ENCODE measurements at regions not wholly inside any gene's neighbourhood (a gene's known extent, or its start where the extent isn't known, plus 50 kb on each side); places are given as distances from the start of the nearest gene placed in this dataset.

GRCh38 chr4:100816436-100817045 lies 298.7 kb upstream of the EMCN start:
- 68% methylated on average over 2 of the region's 2 CpGs for WGBS
- no peak for TF ChIP-seq POLR2A (IDR thresholded peaks at IDR 0.05)
- no peak for TF ChIP-seq POLR2AphosphoS5 (IDR thresholded peaks at IDR 0.05)
- no peak for TF ChIP-seq CTCF (IDR thresholded peaks at IDR 0.05)

DNA sequence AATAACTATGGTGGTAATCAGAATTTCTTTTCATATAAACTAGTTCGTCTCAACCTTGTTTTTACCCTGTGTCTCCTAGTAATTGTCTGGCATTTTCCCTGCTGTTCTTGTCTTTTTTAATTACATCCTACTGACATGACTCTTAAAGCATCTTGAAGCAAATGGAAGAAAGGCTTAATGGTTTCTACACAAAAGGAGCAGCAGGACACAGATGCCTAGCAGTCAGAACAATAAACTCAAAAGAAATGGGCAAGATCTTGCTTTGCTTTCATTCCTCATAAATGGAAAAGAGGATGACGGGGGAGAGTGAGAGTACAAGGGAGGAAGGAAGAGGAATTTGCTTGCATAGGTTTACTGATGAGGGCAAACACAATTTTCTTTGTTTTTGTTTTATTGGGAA lies 293.2 kb upstream of the EMCN start:
- no peak for DNase-seq (ENCODE audit: low spot score)
- Histone ChIP-seq H3K36me3 (no peaks in the 10 kb centered on the region), H3K4me1 (replicated peaks) (no peaks in the 10 kb centered on the region), H3K9me3 (no peaks in the 10 kb centered on the region), H3K27me3 (replicated peaks; ENCODE audit: insufficient read depth) (no peaks in the 10 kb centered on the region), H3K27ac (no peak overlapping the region), H3K4me3 (no peak overlapping the region)
- TF ChIP-seq POLR2AphosphoS5 (IDR thresholded peaks at IDR 0.05) (no peak), CTCF (IDR thresholded peaks at IDR 0.05) (no peak), POLR2A (IDR thresholded peaks at IDR 0.05) (no peak)
- WGBS = 33% methylated on average over 2 of the region's 2 CpGs
- intact Hi-C loops (cut with DNase I) = no loop called here

More at GRCh38 chr4:100816436-100817045, 298.7 kb upstream of the EMCN start:
- intact Hi-C loops (cut with DNase I) = no loop called here
- Histone ChIP-seq H3K4me3 (no peak overlapping the region), H3K4me1 (replicated peaks) (no peaks in the 10 kb centered on the region), H3K27ac (no peak overlapping the region), H3K27me3 (replicated peaks; ENCODE audit: insufficient read depth) (no peaks in the 10 kb centered on the region), H3K9me3 (no peaks in the 10 kb centered on the region), H3K36me3 (no peaks in the 10 kb centered on the region)
- no peak for DNase-seq (ENCODE audit: low spot score)

DNA sequence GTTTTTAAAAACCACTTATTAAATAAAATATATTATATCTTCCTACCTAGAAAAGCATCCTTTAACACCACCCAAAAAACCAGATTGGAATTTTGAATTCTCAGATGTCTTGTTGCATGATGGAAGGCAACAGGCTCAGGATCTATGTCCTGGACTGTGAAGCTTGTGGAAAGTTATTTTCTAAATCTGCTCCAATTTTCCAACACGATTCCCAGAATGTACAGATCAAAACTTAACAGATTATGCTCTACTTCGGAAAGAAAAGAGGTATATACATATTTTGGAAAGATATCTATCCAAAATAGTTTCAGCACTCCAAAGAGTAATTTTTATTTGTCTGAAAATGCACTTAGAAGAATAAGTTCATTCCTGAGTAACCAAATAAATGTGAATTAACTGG lies 291.7 kb upstream of the EMCN start:
- DNase-seq (ENCODE audit: low spot score) = no peak
- no peak overlapping the region for H3K4me3 ChIP-seq
- TF ChIP-seq POLR2AphosphoS5 (IDR thresholded peaks at IDR 0.05) (no peak), CTCF (IDR thresholded peaks at IDR 0.05) (no peak)
- H3K9me3 ChIP-seq = no peaks in the 10 kb centered on the region
- 50% methylated on average over 2 of the region's 2 CpGs for WGBS
- H3K27ac ChIP-seq = no peak overlapping the region
- intact Hi-C loops (cut with DNase I) = no loop called here
- H3K27me3 ChIP-seq (replicated peaks; ENCODE audit: insufficient read depth) = no peaks in the 10 kb centered on the region
- H3K4me1 ChIP-seq (replicated peaks) = no peaks in the 10 kb centered on the region
- H3K36me3 ChIP-seq = no peaks in the 10 kb centered on the region

DNA sequence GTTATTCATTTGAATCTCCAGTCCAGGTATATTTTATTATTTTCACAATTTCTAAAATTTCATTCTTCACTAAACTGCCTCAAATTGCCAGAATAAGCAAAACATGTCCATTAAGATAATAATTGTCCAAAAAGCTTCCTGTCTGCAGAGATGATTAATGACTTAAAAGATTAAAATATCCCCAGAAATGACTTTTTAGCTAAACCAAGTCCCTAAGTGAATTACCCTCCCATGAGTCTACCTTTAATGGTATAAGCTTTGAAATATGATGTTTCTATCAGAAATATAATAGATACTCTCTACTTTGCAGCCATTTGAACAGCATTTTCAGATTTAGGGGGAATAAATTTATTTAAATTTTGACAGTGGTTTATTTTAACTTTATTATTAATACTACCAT lies 289.2 kb upstream of the EMCN start:
- Histone ChIP-seq H3K4me3 (no peak overlapping the region), H3K27me3 (replicated peaks; ENCODE audit: insufficient read depth) (no peaks in the 10 kb centered on the region), H3K27ac (no peak overlapping the region), H3K9me3 (no peaks in the 10 kb centered on the region), H3K36me3 (no peaks in the 10 kb centered on the region), H3K4me1 (replicated peaks) (no peaks in the 10 kb centered on the region)
- intact Hi-C loops (cut with DNase I) = no loop called here
- DNase-seq (ENCODE audit: low spot score) = no peak
- TF ChIP-seq CTCF (IDR thresholded peaks at IDR 0.05) (no peak), POLR2AphosphoS5 (IDR thresholded peaks at IDR 0.05) (no peak), POLR2A (IDR thresholded peaks at IDR 0.05) (no peak)

DNA sequence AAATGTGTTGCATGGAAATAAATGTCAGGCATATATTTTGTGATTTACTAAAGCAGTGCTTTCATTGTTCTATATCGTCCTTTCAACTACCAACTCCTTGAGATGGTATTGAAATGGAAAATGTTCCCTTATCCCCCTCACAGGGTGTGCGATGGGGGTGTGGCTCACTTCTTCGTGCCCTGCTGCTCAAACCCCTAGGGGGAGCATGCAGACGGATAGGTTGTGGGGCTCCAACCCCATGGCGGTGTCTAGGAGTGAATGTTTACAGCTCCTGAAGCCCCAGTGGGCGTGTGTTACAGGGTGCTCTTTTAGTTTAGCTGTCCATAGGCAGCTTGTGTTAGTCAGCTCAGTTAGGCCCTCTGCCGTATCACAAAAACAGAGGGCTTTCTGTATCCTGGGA lies 287.7 kb upstream of the EMCN start:
- 97% methylated on average over 7 of the region's 7 CpGs for WGBS
- H3K4me3 ChIP-seq = no peak overlapping the region

More for the DNA sequence above, 287.7 kb upstream of the EMCN start:
- Histone ChIP-seq H3K9me3 (no peaks in the 10 kb centered on the region), H3K27ac (no peak overlapping the region), H3K27me3 (replicated peaks; ENCODE audit: insufficient read depth) (no peaks in the 10 kb centered on the region), H3K4me1 (replicated peaks) (no peaks in the 10 kb centered on the region), H3K36me3 (no peaks in the 10 kb centered on the region)
- intact Hi-C loops (cut with DNase I) = no loop called here
- no peak for DNase-seq (ENCODE audit: low spot score)
- no peak for TF ChIP-seq POLR2AphosphoS5 (IDR thresholded peaks at IDR 0.05)
- no peak for TF ChIP-seq POLR2A (IDR thresholded peaks at IDR 0.05)
- TF ChIP-seq CTCF (IDR thresholded peaks at IDR 0.05) = no peak

All from prostate gland (tissue), 2 donors.